B cell (primary cell): ENCODE measurements at regions not wholly inside any gene's neighbourhood (a gene's known extent, or its start where the extent isn't known, plus 50 kb on each side); places are given as distances from the start of the nearest gene placed in this dataset.

Experiments used
- ATAC-seq: fragments of 200-7000 bp; cut with Tn5 transposase; one replicate; pipeline ENCODE4 v1.10.0; 2021; ENCODE audit warnings: low read depth, mild to moderate bottlenecking, moderate number of reproducible peaks, moderate library complexity
- CTCF ChIA-PET: fragments of 350-600 bp; sonication (Branson Sonifier 250); formaldehyde crosslinking; loops from one replicate; lab custom pipeline; 2021; ENCODE audit warnings: antibody characterized with exemption, inconsistent platforms; lab: Charles Lee
- POLR2A ChIA-PET: fragments of 350-600 bp; sonication (Branson Sonifier 250); formaldehyde crosslinking; loops from one replicate; lab custom pipeline; 2021; ENCODE audit warnings: antibody characterized with exemption; lab: Charles Lee
- DNase-seq: peaks from one replicate; pipeline ENCODE4 v3.0.0; 2013
- H2AFZ ChIP-seq: 2 replicates; pipeline ENCODE4 v1.6.1; 2012; ENCODE audit warnings: mild to moderate bottlenecking, low read depth, low read length; ENCODE audit not compliant: insufficient read depth, poor library complexity, severe bottlenecking
- H3K27ac ChIP-seq, 2 donors: 1 replicate in 1 of 2; 2 replicates in 1 of 2; pipeline ENCODE4 v1.5.1; 2012 to 2013; ENCODE audit warnings: low read length in 2 of 2, mild to moderate bottlenecking in 2 of 2, moderate library complexity in 1 of 2
- H3K27me3 ChIP-seq, 4 experiments: fragments of 200-600 bp in 1 of 4; sonication (generic) in 1 of 4; replicated peaks in 1 of 4; 1 replicate in 2 of 4; 2 replicates in 2 of 4; pipeline versions ENCODE4 v1.6.1 to v1.7.0; 2013 to 2016; ENCODE audit warnings: low read length in 3 of 4, mild to moderate bottlenecking in 2 of 4, mixed read lengths in 1 of 4, moderate library complexity in 1 of 4; ENCODE audit not compliant: insufficient read depth in 4 of 4, control insufficient read depth in 3 of 4; ENCODE audit errors: control extremely low read depth in 1 of 4
- H3K36me3 ChIP-seq, 2 experiments: replicated peaks in 1 of 2; 1 replicate in 1 of 2; 2 replicates in 1 of 2; pipeline versions ENCODE4 v1.6.1 to v1.7.1; 2013; ENCODE audit warnings: low read length in 1 of 2; ENCODE audit not compliant: insufficient read depth in 2 of 2, control insufficient read depth in 1 of 2; ENCODE audit errors: control extremely low read depth in 1 of 2, extremely low read depth in 1 of 2
- H3K4me1 ChIP-seq, 2 donors: fragments of 200-600 bp in 1 of 2; sonication (generic) in 1 of 2; 1 replicate in 1 of 2; 2 replicates in 1 of 2; pipeline versions ENCODE4 v1.5.1 to v1.6.1; 2013 to 2017; ENCODE audit warnings: low read length in 2 of 2; ENCODE audit not compliant: control insufficient read depth in 2 of 2, insufficient read depth in 2 of 2
- H3K4me2 ChIP-seq: replicated peaks from 2 replicates; pipeline ENCODE3; 2012; ENCODE audit warnings: mild to moderate bottlenecking, low read depth, low read length; ENCODE audit not compliant: poor library complexity, severe bottlenecking
- H3K4me3 ChIP-seq, 5 experiments: fragments of 200-600 bp in 1 of 5; sonication (generic) in 1 of 5; 1 replicate in 3 of 5; 2 replicates in 2 of 5; pipeline versions ENCODE4 v1.5.1 to v1.7.0; 2011 to 2016; ENCODE audit warnings: low read length in 4 of 5, mild to moderate bottlenecking in 4 of 5, low read depth in 2 of 5, control low read depth in 1 of 5, moderate library complexity in 1 of 5; ENCODE audit not compliant: insufficient read depth in 1 of 5; ENCODE audit errors: control extremely low read depth in 1 of 5, extremely low read depth in 1 of 5
- H3K79me2 ChIP-seq: fragments of 200-600 bp; sonication (generic); one replicate; pipeline ENCODE4 v1.6.0; 2016; ENCODE audit warnings: low read length; ENCODE audit not compliant: control insufficient read depth, insufficient read depth
- H3K9ac ChIP-seq: fragments of 200-600 bp; sonication (generic); 2 replicates; pipeline ENCODE4 v1.6.1; 2017; ENCODE audit warnings: mild to moderate bottlenecking, low read length, moderate library complexity
- H3K9me3 ChIP-seq, 3 donors: one replicate each; pipeline versions ENCODE4 v1.6.1 to v1.7.1; 2013; ENCODE audit warnings: low read length in 2 of 3; ENCODE audit not compliant: control insufficient read depth in 2 of 3, insufficient read depth in 1 of 3; ENCODE audit errors: control extremely low read depth in 1 of 3
- H4K20me1 ChIP-seq: 2 replicates; pipeline ENCODE4 v1.6.0; 2012; ENCODE audit warnings: mild to moderate bottlenecking, low read length; ENCODE audit not compliant: insufficient read depth, control insufficient read depth, poor library complexity, severe bottlenecking
- H3K27ac Mint-ChIP-seq: one replicate; pipeline ENCODE4 v1.8.0; 2021; ENCODE audit warnings: mixed read lengths
- H3K27me3 Mint-ChIP-seq: one replicate; pipeline ENCODE4 v1.8.0; 2021; ENCODE audit warnings: mixed read lengths
- H3K4me1 Mint-ChIP-seq: one replicate; pipeline ENCODE4 v1.8.0; 2021; ENCODE audit warnings: mixed read lengths
- H3K4me3 Mint-ChIP-seq: one replicate; pipeline ENCODE4 v1.8.0; 2021; ENCODE audit warnings: mixed read lengths
- H3K9me3 Mint-ChIP-seq: one replicate; pipeline ENCODE4 v1.8.0; 2022; ENCODE audit warnings: mixed read lengths; ENCODE audit not compliant: insufficient read depth
- CTCF ChIP-seq: fragments of 200-600 bp; IDR thresholded peaks from one replicate; pipeline ENCODE4 v1.8.0; 2022; ENCODE audit warnings: antibody characterized with exemption, mild to moderate bottlenecking
- EZH2 ChIP-seq: IDR thresholded peaks from 2 replicates; pipeline ENCODE4 v1.6.1; 2012; ENCODE audit warnings: borderline replicate concordance, low read depth, mild to moderate bottlenecking, moderate library complexity, low read length; ENCODE audit not compliant: insufficient read depth, poor library complexity, severe bottlenecking
- WGBS: methylation state at CpG from one replicate; pipeline ENCODE4 v1.1.5; 2013; ENCODE audit warnings: missing lambda C conversion rate; ENCODE audit not compliant: insufficient coverage; 5-methylcytosine and 5-hydroxymethylcytosine counted together
- intact Hi-C: fragments of 100-400 bp; cut with micrococcal nuclease; formaldehyde crosslinking; loops from one replicate; pipeline ENCODE4 v1.10.0; 2022

DNA sequence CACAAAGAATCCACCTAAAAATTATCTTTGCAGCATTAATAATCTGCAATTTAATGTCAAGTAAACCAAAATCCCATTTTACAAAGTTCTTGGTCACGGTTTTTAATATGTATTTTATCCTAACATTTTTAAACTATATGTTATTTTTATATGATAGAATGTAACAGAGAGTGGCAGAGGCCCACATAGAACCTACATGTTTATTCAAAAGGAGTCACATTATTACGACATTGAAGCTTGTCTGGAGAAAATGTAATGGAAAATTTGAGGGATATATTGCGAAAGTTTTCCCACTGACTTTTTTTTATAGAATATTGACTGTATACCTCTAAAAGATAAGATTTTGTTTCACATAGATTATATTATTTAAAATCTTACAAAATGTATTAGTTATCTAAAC lies 89.7 kb upstream of the COL3A1 start:
- Histone ChIP-seq H3K4me2 (no peak overlapping the region), H3K36me3 (no peaks in the 10 kb centered on the region), H3K79me2 (no peaks in the 10 kb centered on the region), H2AFZ (no peak overlapping the region), H4K20me1 (no peaks in the 10 kb centered on the region), H3K9me3 (no peaks in the 10 kb centered on the region), H3K27me3 (no peaks in the 10 kb centered on the region), H3K4me1 (no peaks in the 10 kb centered on the region), H3K4me3 (no peak overlapping the region), H3K27ac (no peak overlapping the region), H3K9ac (no peak overlapping the region)
- ATAC-seq (no peak), DNase-seq (no peak)
- H3K9me3 Mint-ChIP-seq, result no peaks in the 10 kb centered on the region
- no peak for TF ChIP-seq CTCF
- TF ChIP-seq EZH2, result no peak
- ChIA-PET POLR2A (no interaction called here), CTCF (no interaction called here)
- H3K4me1 Mint-ChIP-seq, result no peaks in the 10 kb centered on the region
- no peak overlapping the region for H3K4me3 Mint-ChIP-seq
- no peak overlapping the region for H3K27ac Mint-ChIP-seq
- no CpG with 5 or more reads among the region's 3 CpGs for WGBS
- no peaks in the 10 kb centered on the region for H3K27me3 Mint-ChIP-seq
- intact Hi-C loops, result no loop called here

DNA sequence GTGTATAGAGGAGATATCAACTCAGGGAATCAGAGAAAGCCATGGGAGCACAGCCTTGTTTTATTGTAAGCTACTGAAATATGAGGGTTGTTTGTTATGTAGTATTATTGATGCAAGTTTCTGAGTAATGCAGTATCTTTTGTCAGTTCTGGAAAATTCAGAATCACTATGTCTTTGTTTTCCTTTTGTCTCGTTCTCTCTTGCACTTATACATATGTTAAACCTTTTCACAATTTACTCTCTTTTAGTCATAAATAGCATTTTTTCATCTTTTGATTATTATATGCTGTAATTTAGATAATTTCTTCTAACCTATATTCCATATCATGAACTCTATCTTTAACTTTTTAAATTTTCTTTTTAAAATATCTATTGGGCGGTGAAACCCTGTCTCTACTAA lies 85.0 kb upstream of the COL3A1 start:
- Mint-ChIP-seq H3K9me3 (peaks cover 2% of the 10 kb centered on the region), H3K4me1 (no peaks in the 10 kb centered on the region), H3K4me3 (no peak overlapping the region), H3K27me3 (no peaks in the 10 kb centered on the region), H3K27ac (no peak overlapping the region)
- no peak for ATAC-seq
- H3K36me3 ChIP-seq, result no peaks in the 10 kb centered on the region
- intact Hi-C loops, result no loop called here
- POLR2A ChIA-PET, result no interaction called here
- no peaks in the 10 kb centered on the region for H3K79me2 ChIP-seq
- no peaks in the 10 kb centered on the region for H3K4me1 ChIP-seq
- no peak for DNase-seq
- H3K27ac ChIP-seq, result no peak overlapping the region
- no peak overlapping the region for H3K4me3 ChIP-seq
- TF ChIP-seq CTCF (no peak), EZH2 (no peak)
- no peaks in the 10 kb centered on the region for H4K20me1 ChIP-seq
- CTCF ChIA-PET, result no interaction called here
- H2AFZ ChIP-seq, result no peak overlapping the region
- H3K27me3 ChIP-seq, result no peaks in the 10 kb centered on the region
- H3K9ac ChIP-seq, result no peak overlapping the region
- no peak overlapping the region for H3K4me2 ChIP-seq
- no CpG with 5 or more reads among the region's 2 CpGs for WGBS
- no peaks in the 10 kb centered on the region for H3K9me3 ChIP-seq
